Upper lobe of right lung (tissue), 1 donor: ENCODE measurements at regions not wholly inside any gene's neighbourhood (a gene's known extent, or its start where the extent isn't known, plus 50 kb on each side); places are given as distances from the start of the nearest gene placed in this dataset.

Source experiments
- ATAC-seq: fragments of 200-7000 bp; cut with Tn5 transposase; one replicate; pipeline ENCODE4 v1.9.1; 2020; ENCODE audit warnings: mild to moderate bottlenecking, moderate library complexity
- DNase-seq: peaks from one replicate; pipeline ENCODE4 v3.0.0-alpha.2; 2020
- H3K27ac ChIP-seq: fragments of 200-600 bp; one replicate; pipeline ENCODE4 v1.8.0; 2022
- H3K27me3 ChIP-seq: fragments of 200-600 bp; one replicate; pipeline ENCODE4 v1.8.0; 2022; ENCODE audit warnings: mild to moderate bottlenecking
- H3K36me3 ChIP-seq: fragments of 200-600 bp; one replicate; pipeline ENCODE4 v1.8.0; 2022
- H3K4me1 ChIP-seq: fragments of 200-600 bp; one replicate; pipeline ENCODE4 v1.8.0; 2022
- H3K4me3 ChIP-seq: fragments of 200-600 bp; one replicate; pipeline ENCODE4 v1.8.0; 2022; ENCODE audit warnings: mild to moderate bottlenecking
- H3K9me3 ChIP-seq: fragments of 200-600 bp; one replicate; pipeline ENCODE4 v1.8.0; 2022
- intact Hi-C: fragments of 100-400 bp; cut with DNase I; formaldehyde crosslinking; loops from one replicate; pipeline ENCODE4 v1.11.0; 2022
- TF ChIP-seq, protein P1 (sequence below): fragments of 200-600 bp; IDR thresholded peaks from one replicate; pipeline ENCODE4 v1.8.0; 2022; ENCODE audit warnings: antibody characterized with exemption
- donor health status: DM: no; HTN: yes; CAD: no; lungs with severe emphysema.

GRCh38 chr4:13900780-13901179 is 273.3 kb upstream of the BOD1L1 start:
- no peak for DNase-seq
- TF ChIP-seq, protein P1, sequence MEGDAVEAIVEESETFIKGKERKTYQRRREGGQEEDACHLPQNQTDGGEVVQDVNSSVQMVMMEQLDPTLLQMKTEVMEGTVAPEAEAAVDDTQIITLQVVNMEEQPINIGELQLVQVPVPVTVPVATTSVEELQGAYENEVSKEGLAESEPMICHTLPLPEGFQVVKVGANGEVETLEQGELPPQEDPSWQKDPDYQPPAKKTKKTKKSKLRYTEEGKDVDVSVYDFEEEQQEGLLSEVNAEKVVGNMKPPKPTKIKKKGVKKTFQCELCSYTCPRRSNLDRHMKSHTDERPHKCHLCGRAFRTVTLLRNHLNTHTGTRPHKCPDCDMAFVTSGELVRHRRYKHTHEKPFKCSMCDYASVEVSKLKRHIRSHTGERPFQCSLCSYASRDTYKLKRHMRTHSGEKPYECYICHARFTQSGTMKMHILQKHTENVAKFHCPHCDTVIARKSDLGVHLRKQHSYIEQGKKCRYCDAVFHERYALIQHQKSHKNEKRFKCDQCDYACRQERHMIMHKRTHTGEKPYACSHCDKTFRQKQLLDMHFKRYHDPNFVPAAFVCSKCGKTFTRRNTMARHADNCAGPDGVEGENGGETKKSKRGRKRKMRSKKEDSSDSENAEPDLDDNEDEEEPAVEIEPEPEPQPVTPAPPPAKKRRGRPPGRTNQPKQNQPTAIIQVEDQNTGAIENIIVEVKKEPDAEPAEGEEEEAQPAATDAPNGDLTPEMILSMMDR, result no peak
- no peaks in the 10 kb centered on the region for H3K27me3 ChIP-seq
- no peaks in the 10 kb centered on the region for H3K36me3 ChIP-seq
- H3K4me1 ChIP-seq, result no peaks in the 10 kb centered on the region
- H3K27ac ChIP-seq, result no peak overlapping the region
- H3K9me3 ChIP-seq, result no peaks in the 10 kb centered on the region
- intact Hi-C loops, result no loop called here
- no peak for ATAC-seq
- H3K4me3 ChIP-seq, result no peak overlapping the region

- intact Hi-C loops, result no loop called here
- H3K4me3 ChIP-seq, result no peak overlapping the region
- no peak overlapping the region for H3K27ac ChIP-seq
- TF ChIP-seq, protein P1, result no peak
- no peaks in the 10 kb centered on the region for H3K9me3 ChIP-seq
- no peak for ATAC-seq
- H3K27me3 ChIP-seq, result no peaks in the 10 kb centered on the region
- DNase-seq, result no peak
- H3K4me1 ChIP-seq, result no peaks in the 10 kb centered on the region
- no peaks in the 10 kb centered on the region for H3K36me3 ChIP-seq
Measured at GRCh38 chr4:13902146-13902545, 274.6 kb upstream of the BOD1L1 start.

GRCh38 chr4:13903061-13903460 is 275.5 kb upstream of the BOD1L1 start:
- intact Hi-C loops, result no loop called here
- Histone ChIP-seq H3K4me1 (no peaks in the 10 kb centered on the region), H3K36me3 (no peaks in the 10 kb centered on the region), H3K9me3 (no peaks in the 10 kb centered on the region), H3K27ac (no peak overlapping the region), H3K4me3 (no peak overlapping the region), H3K27me3 (no peaks in the 10 kb centered on the region)
- no peak for DNase-seq
- no peak for ATAC-seq
- TF ChIP-seq, protein P1, result no peak

DNA sequence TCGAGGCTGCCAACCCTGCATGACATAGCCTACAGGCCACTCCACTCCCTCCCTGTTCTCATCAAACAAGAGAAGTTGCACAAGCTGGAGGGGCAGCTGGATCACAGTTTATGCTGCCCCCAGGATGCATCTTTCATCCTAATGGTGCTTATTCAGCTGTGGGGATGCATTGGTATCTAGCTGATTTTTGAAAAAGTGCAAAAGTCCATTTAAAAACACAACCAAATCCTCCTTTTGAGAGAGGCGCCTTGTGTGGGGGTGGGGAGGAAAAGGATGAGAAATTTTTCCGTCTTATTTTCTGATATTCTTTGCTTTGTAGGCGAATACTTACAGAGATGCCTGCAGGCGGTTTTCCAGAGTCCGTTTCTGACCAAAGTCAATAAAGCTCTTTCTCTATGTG is 276.4 kb upstream of the BOD1L1 start:
- Histone ChIP-seq H3K27ac (no peak overlapping the region), H3K9me3 (no peaks in the 10 kb centered on the region), H3K4me3 (no peak overlapping the region), H3K4me1 (no peaks in the 10 kb centered on the region), H3K36me3 (no peaks in the 10 kb centered on the region), H3K27me3 (no peaks in the 10 kb centered on the region)
- DNase-seq (no peak), ATAC-seq (no peak)
- TF ChIP-seq, protein P1, result no peak
- intact Hi-C loops, result no loop called here

DNA sequence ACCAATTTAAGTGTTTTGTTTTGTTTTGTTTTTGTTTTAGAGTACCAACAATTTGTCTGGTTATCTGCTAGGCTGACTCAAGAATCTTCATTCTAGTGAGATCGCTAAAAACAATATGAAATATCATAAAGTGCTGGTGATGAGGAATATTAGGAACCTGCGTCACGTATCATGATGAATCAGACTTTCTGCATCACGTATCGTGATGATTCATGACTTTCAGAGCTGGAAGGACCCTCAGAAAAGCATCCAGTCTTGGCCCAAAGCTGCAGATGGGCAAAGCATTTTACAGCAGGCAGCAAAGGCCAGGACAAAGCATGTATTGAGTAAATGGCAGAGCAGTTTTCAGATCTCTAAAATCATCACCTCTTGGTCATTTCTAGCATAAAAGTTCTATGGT is 278.0 kb upstream of the BOD1L1 start:
- intact Hi-C loops, result no loop called here
- TF ChIP-seq, protein P1, result no peak
- no peak for ATAC-seq

DNA sequence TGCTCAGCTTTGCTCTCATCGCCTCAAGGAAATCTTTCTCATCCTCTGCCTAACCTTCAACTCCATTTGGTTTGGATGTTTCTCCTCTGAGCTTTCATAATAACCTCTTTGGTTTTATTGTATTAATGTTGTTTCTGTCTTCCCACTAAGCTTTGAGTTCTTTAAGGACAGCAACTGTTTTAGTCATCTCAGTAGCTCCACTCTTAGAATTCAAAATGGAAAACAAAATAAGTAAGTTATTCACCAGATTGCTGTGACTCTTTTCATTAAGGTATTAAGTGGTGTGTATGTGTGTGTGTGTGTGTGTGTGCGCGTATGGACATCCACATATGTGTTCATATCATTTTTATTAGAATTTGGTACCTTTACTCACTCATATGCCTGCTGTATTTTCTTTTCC is 279.2 kb upstream of the BOD1L1 start:
- Histone ChIP-seq H3K27ac (no peak overlapping the region), H3K27me3 (no peaks in the 10 kb centered on the region)
- TF ChIP-seq, protein P1, result no peak

More for the DNA sequence above, 278.0 kb upstream of the BOD1L1 start:
- no peaks in the 10 kb centered on the region for H3K27me3 ChIP-seq
- no peaks in the 10 kb centered on the region for H3K36me3 ChIP-seq
- H3K9me3 ChIP-seq, result no peaks in the 10 kb centered on the region
- H3K27ac ChIP-seq, result no peak overlapping the region
- no peak overlapping the region for H3K4me3 ChIP-seq
- H3K4me1 ChIP-seq, result no peaks in the 10 kb centered on the region
- DNase-seq, result no peak

More for the DNA sequence above, 279.2 kb upstream of the BOD1L1 start:
- Histone ChIP-seq H3K4me1 (no peaks in the 10 kb centered on the region), H3K9me3 (no peaks in the 10 kb centered on the region), H3K4me3 (no peak overlapping the region), H3K36me3 (no peaks in the 10 kb centered on the region)
- intact Hi-C loops, result no loop called here
- ATAC-seq (no peak), DNase-seq (no peak)
